ENCODE measurements at regions not wholly inside any gene's neighbourhood (a gene's known extent, or its start where the extent isn't known, plus 50 kb on each side); places are given as distances from the start of the nearest gene placed in this dataset.

DNA sequence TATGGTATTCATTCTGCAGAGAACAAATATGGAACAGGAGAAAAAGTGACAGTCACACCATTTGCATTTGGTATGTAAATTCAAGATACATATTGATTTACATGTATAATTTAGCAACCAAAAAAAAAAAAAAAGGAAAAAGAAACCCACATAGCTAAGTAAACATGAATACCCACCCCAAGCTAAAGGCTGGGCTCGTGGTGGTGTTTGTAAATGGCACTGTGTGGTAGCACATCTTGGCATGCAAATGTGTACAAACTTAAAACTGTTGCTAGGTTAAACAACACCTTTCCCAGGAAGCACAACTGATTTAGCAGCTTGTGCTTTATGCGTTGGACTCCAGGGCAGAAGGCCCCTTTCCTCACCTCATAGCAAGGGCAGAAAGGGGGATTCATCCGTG lies 481.1 kb upstream of the CELF4 start:
- Histone ChIP-seq H2AFZ (no peak overlapping the region), H3K4me2 (no peak overlapping the region), H3K4me1 (ENCODE audit: insufficient read depth) (no peaks in the 10 kb centered on the region), H4K20me1 (replicated peaks; ENCODE audit: insufficient read depth) (no peaks in the 10 kb centered on the region), H3K27me3 (ENCODE audit: insufficient read depth) (no peaks in the 10 kb centered on the region), H3F3A (replicated peaks; ENCODE audit: low read depth) (no peaks in the 10 kb centered on the region), H3K4me3 (no peak overlapping the region), H3K9me2 (ENCODE audit: insufficient read depth) (no peaks in the 10 kb centered on the region), H3K36me3 (ENCODE audit: insufficient read depth) (no peaks in the 10 kb centered on the region), H3K27ac (ENCODE audit: low read depth) (no peak overlapping the region), H3K79me2 (replicated peaks; ENCODE audit: insufficient read depth) (no peaks in the 10 kb centered on the region)
- Mint-ChIP-seq H3K9me3 (no peaks in the 10 kb centered on the region), H3K27me3 (ENCODE audit: insufficient read depth, low read depth, poor library complexity) (no peaks in the 10 kb centered on the region), H3K27ac (no peak overlapping the region), H3K4me1 (no peaks in the 10 kb centered on the region), H3K4me3 (no peak overlapping the region), H3K36me3 (ENCODE audit: low read depth) (no peaks in the 10 kb centered on the region)
- ATAC-seq (no peak), DNase-seq (ENCODE audit: low spot score) (no peak)
- TF ChIP-seq EZH2phosphoT487 (IDR thresholded peaks at IDR 0.05; ENCODE audit: unreplicated experiment) (no peak), NANOG (IDR thresholded peaks at IDR 0.05; ENCODE audit: borderline replicate concordance) (no peak), CREB1 (CRISPR knock-in tag; IDR thresholded peaks at IDR 0.05; ENCODE audit: low read depth) (no peak), JUNB (IDR thresholded peaks at IDR 0.05; ENCODE audit: unreplicated experiment) (no peak)
- TF ChIP-seq, protein P1, sequence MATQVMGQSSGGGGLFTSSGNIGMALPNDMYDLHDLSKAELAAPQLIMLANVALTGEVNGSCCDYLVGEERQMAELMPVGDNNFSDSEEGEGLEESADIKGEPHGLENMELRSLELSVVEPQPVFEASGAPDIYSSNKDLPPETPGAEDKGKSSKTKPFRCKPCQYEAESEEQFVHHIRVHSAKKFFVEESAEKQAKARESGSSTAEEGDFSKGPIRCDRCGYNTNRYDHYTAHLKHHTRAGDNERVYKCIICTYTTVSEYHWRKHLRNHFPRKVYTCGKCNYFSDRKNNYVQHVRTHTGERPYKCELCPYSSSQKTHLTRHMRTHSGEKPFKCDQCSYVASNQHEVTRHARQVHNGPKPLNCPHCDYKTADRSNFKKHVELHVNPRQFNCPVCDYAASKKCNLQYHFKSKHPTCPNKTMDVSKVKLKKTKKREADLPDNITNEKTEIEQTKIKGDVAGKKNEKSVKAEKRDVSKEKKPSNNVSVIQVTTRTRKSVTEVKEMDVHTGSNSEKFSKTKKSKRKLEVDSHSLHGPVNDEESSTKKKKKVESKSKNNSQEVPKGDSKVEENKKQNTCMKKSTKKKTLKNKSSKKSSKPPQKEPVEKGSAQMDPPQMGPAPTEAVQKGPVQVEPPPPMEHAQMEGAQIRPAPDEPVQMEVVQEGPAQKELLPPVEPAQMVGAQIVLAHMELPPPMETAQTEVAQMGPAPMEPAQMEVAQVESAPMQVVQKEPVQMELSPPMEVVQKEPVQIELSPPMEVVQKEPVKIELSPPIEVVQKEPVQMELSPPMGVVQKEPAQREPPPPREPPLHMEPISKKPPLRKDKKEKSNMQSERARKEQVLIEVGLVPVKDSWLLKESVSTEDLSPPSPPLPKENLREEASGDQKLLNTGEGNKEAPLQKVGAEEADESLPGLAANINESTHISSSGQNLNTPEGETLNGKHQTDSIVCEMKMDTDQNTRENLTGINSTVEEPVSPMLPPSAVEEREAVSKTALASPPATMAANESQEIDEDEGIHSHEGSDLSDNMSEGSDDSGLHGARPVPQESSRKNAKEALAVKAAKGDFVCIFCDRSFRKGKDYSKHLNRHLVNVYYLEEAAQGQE (IDR thresholded peaks at IDR 0.05; ENCODE audit: unreplicated experiment), result no peak
- TF ChIP-seq, protein P2, sequence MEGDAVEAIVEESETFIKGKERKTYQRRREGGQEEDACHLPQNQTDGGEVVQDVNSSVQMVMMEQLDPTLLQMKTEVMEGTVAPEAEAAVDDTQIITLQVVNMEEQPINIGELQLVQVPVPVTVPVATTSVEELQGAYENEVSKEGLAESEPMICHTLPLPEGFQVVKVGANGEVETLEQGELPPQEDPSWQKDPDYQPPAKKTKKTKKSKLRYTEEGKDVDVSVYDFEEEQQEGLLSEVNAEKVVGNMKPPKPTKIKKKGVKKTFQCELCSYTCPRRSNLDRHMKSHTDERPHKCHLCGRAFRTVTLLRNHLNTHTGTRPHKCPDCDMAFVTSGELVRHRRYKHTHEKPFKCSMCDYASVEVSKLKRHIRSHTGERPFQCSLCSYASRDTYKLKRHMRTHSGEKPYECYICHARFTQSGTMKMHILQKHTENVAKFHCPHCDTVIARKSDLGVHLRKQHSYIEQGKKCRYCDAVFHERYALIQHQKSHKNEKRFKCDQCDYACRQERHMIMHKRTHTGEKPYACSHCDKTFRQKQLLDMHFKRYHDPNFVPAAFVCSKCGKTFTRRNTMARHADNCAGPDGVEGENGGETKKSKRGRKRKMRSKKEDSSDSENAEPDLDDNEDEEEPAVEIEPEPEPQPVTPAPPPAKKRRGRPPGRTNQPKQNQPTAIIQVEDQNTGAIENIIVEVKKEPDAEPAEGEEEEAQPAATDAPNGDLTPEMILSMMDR (conservative IDR thresholded peaks at IDR 0.05; ENCODE audit: low read depth in 2 of 2), result no peak
- TF ChIP-seq, protein P3, sequence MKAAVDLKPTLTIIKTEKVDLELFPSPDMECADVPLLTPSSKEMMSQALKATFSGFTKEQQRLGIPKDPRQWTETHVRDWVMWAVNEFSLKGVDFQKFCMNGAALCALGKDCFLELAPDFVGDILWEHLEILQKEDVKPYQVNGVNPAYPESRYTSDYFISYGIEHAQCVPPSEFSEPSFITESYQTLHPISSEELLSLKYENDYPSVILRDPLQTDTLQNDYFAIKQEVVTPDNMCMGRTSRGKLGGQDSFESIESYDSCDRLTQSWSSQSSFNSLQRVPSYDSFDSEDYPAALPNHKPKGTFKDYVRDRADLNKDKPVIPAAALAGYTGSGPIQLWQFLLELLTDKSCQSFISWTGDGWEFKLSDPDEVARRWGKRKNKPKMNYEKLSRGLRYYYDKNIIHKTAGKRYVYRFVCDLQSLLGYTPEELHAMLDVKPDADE (IDR thresholded peaks at IDR 0.05), result no peak

DNA sequence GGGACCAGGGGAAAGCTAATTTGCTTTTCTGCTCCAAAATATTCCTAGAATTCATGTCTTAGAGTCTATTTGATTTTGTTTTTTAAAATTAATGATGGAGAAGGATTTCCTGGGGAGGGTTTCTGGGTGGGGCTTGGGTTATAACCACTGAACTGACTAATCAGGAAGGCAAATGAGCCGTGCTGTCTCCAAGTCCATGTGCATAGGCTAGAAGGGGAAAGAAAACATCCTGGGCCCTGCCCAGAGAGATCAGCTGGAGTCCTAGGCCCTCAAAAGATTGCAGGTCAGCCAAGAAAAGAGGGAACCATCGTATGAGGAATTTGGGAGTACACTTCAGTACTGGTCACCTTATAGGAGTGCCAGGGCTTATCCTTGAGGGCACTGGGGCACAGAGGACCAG lies 480.2 kb upstream of the CELF4 start:
- H3K9me3 Mint-ChIP-seq, result no peaks in the 10 kb centered on the region
- H3K27me3 Mint-ChIP-seq (ENCODE audit: insufficient read depth, low read depth, poor library complexity), result no peaks in the 10 kb centered on the region
- H3K4me3 Mint-ChIP-seq, result no peak overlapping the region
- no peak overlapping the region for H2AFZ ChIP-seq
- H3K36me3 ChIP-seq (ENCODE audit: insufficient read depth), result no peaks in the 10 kb centered on the region
- DNase-seq (ENCODE audit: low spot score) (no peak), ATAC-seq (no peak)
- H4K20me1 ChIP-seq (replicated peaks; ENCODE audit: insufficient read depth), result no peaks in the 10 kb centered on the region
- H3K79me2 ChIP-seq (replicated peaks; ENCODE audit: insufficient read depth), result no peaks in the 10 kb centered on the region
- no peaks in the 10 kb centered on the region for H3K27me3 ChIP-seq (ENCODE audit: insufficient read depth)
- H3K27ac ChIP-seq (ENCODE audit: low read depth), result no peak overlapping the region
- H3K27ac Mint-ChIP-seq, result no peak overlapping the region
- no peaks in the 10 kb centered on the region for H3K9me2 ChIP-seq (ENCODE audit: insufficient read depth)
- H3K4me3 ChIP-seq, result no peak overlapping the region
- H3K4me1 Mint-ChIP-seq, result no peaks in the 10 kb centered on the region
- H3F3A ChIP-seq (replicated peaks; ENCODE audit: low read depth), result no peaks in the 10 kb centered on the region
- H3K36me3 Mint-ChIP-seq (ENCODE audit: low read depth), result no peaks in the 10 kb centered on the region
- no peak overlapping the region for H3K4me2 ChIP-seq
- H3K4me1 ChIP-seq (ENCODE audit: insufficient read depth), result no peaks in the 10 kb centered on the region
- no peak for TF ChIP-seq STAT1 (IDR thresholded peaks at IDR 0.05; ENCODE audit: unreplicated experiment)
- no peak for TF ChIP-seq EZH2 (IDR thresholded peaks at IDR 0.05; ENCODE audit: low read depth, unreplicated experiment)
- no peak for TF ChIP-seq CREB1 (CRISPR knock-in tag; IDR thresholded peaks at IDR 0.05; ENCODE audit: low read depth)
- no peak for TF ChIP-seq POLR2AphosphoS5 (IDR thresholded peaks at IDR 0.05; ENCODE audit: low read depth)
- TF ChIP-seq, protein P3 (IDR thresholded peaks at IDR 0.05), result no peak
- no peak for TF ChIP-seq ZNF114 (CRISPR knock-in tag; IDR thresholded peaks at IDR 0.05)
- no peak for TF ChIP-seq EZH2phosphoT487 (IDR thresholded peaks at IDR 0.05; ENCODE audit: unreplicated experiment)

Data from GM23338 (cell line).